GM19395 (cell line): ENCODE measurements at regions not wholly inside any gene's neighbourhood (a gene's known extent, or its start where the extent isn't known, plus 50 kb on each side); places are given as distances from the start of the nearest gene placed in this dataset.
A peak's percentile ranks its signal among the peaks of the same experiment; 100 is the strongest.

Source experiments
- ATAC-seq: cut with Tn5 transposase; IDR thresholded peaks from one replicate; pipeline ENCODE4 v1.9.1; 2021; ENCODE audit warnings: mild to moderate bottlenecking, moderate library complexity; ENCODE audit not compliant: unreplicated experiment

DNA sequence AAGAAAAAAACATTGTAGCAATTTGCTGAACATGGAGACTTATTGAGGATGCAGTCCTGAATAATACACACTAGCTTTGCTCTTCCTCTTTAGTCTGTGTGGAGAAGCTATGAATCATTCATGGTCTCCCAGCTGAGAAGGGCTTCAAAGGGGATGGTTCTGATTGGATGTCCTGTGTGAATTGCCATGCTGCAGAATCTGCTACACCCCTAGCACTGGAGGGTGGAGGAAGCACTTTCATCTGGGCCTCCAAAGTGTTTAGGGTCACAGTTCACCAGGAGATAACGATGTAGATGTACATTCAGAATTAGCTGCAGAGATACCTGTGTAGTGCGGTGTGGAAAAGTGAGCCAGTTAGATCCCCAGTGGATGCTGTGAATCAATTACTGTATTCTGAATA lies 321.1 kb upstream of the EDNRB start:
- ATAC-seq, result no peak

DNA sequence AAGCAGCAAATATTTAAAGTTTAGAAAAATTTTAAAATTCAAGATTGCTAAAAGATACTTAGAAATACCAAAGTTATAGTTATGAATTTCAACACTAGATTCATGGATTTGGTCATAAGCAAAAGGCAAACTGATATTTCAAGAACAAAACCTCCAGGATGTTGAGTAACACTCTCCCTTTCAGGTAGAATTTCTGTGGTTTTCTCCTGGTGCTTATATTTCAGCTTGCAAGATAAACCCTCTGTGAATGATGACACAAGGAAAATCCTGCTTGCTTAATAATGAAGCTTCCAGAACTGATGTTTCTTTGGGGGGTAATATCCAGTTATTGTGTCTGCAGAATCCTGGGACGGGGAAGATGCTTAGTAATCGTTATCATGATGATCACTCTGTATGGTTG lies 320.3 kb upstream of the EDNRB start:
- no peak for ATAC-seq

DNA sequence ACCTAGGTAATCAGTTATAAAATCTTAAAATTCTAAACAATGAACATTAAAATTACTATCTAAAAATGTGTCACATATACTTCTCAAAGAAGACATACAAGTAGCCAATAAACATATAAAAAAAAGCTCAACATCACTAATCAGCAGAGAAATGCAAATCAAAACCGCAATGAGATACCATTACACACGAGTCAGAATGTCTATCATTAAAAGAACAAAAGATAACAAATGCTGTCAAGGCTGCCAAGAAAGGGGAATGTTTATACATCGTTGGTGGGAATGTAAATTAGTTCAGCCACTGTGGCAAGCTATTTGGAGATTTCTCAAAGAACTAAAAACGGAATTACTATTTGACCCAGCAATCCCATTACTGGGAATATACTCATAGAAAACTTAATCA lies 310.3 kb upstream of the EDNRB start:
- no peak for ATAC-seq

DNA sequence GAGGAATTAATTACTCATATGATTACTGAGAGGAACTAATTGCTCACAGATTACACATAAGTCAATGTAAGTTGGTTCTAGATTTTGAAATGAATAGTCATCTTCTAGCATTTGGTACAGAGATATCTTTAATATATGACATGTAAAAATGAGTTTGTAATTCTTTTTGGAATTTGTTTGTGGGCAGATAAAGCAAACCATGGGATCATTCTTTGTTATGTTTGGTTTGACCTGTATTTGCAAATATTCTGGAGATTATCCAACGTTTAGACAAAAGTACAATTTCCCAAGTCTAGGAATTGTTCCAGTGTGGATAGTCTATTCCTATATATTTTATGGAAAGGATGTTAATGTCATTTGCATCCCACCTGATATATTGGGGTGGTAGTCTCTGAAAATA lies 309.6 kb upstream of the EDNRB start:
- no peak for ATAC-seq

DNA sequence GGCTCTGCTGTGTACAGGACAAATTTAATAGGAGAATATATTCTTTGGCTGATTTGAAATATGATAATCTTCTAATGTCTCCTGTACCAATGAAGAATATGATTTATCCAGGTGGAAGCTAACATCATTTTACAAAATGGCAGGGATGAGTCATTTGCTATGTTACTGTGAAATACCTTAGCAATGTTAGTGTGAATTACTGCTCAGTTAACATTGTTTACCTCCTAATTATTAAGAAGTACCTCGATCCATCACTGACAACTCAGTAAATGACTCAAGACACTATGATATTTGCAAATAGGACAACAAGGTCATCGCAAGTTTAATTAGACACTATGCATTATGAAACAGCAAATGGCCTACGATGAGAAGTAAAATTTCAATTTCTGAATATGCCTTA lies 309.1 kb upstream of the EDNRB start:
- ATAC-seq, result no peak

DNA sequence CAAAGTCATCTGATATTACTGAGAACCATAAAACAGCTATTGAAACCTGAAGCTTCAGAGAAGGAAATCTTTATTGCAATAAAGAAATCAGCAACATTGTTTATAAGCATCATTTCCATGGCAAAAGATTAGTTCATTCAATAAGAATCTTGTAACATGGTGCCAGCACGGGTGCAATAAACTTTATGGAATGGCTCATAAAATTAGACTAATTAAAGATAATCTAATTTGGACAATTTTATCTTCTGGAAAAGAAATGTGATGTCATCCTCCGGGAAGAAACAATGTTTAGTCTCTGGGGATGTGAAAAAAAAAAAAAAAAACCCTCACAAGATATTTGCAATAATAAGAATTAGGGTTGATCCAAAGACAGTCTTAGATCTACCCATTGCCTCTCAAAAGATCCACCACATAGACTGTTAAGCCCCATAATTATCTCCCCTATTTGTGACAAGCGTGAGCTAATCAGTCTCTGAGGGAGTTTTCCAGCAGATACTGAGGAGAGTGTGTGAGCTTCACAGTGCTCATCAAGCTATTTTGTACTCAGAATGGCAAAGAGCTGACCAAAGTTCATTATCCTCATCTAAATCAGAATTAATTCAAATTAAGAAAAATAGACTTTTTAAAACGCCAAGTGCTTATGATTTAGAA lies 297.0 kb upstream of the EDNRB start:
- ATAC-seq, result no peak

DNA sequence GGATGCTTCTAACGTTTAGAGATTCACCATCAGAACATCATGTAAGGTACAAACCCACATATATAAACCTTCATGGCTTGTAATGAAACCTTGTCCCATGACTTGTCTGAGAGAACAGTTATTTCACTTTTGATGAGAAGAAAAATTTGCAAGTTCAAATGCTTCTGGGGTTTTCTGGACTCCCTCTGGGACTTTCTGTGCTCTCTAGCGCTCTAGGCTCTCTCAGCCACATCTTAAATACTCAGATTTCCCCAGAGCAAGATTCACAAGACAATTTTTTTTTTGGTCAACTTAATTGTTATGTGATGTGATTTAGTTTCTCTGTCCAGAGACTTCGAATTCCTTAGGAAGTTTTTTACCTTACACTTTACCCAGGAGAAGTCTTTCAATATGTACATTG lies 282.8 kb upstream of the EDNRB start:
- ATAC-seq, result no peak

DNA sequence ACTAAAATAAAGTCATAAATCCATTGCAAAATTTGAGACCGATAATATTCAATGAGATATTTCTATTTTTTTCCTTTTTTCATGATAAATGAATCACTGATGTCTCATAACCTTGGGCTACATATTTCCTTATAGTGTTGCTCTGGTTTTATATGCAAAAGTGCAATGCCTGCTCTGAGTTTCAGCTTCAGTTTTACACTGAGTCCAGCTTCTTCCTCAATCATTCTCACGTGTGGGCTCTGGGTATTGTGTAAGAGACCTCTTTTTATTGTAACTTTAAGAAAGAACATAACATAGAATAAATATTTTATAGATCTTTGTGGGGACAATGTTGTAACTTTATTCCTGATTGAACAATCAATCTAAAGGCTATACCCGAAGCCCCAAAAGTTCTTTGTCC lies 280.2 kb upstream of the EDNRB start:
- ATAC-seq, result no peak

DNA sequence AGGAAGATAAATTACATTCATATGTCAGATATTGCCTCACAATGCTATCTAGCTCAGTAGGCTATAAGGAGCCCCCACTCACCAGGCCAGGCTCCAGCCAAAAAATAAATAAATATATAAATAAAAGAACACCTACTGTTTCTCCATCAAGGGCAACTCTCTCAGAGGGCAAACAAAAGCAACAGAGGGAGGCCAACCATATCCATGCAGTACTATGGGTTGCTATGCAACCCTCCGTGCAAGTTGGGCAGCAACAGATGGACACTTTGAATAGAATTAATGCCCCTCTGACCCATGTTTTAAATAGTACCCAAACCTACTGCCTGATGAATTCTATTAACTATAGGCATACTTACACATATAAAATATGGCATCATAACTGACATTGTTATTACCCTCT lies 279.8 kb upstream of the EDNRB start:
- ATAC-seq, result no peak

DNA sequence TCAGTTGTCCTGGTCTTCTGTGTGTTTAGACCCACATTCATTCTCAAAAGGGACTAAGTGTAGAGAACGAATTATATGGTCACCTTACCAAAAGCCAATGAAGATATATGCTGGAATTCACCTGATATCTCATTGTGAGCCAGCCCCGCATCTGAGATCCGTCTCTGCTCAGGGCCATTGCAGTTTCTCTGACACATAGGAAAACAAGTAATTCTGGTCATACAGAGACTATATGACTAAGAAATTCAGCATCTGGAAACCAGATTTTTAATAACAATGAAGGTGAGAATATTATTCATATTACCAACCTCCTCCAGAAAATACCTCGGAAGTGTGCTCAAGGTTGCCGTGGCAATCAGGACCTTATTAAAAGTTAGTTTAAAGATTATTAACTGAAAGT lies 278.6 kb upstream of the EDNRB start:
- ATAC-seq, result no peak

DNA sequence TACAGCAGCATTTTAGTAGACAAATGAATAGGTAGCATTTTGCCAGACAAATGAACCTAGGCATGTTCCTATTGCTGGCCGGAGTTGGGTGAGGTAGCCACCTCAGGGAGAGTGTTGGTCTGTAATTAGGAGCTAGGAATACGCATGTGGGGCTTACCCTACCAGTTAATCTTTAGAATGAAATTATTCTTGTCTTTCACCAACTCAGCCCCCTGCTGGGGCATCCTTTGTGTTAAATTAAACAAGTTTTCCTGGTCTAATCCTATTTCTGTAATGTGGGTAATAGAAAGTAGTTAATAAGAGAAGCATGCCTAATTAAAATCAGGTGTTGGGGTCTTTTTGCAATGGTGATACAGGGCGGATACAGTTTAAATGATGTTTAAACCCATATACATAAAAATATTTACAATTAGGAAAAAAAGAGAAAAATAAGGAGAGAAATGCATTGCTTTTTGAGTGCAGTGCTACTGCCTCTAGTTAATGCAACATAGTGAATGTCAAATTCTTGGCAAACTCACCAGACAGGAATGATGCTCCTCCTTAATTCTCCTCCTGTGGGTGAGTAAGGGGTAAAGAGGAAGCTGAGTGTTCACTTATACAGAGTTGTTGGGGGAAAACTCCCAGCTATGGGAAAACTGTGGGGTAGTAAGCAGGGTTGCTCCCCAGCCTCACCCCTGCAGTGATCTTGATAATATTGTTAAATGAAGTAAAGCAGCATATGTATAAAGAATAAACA lies 276.4 kb upstream of the EDNRB start:
- no peak for ATAC-seq

DNA sequence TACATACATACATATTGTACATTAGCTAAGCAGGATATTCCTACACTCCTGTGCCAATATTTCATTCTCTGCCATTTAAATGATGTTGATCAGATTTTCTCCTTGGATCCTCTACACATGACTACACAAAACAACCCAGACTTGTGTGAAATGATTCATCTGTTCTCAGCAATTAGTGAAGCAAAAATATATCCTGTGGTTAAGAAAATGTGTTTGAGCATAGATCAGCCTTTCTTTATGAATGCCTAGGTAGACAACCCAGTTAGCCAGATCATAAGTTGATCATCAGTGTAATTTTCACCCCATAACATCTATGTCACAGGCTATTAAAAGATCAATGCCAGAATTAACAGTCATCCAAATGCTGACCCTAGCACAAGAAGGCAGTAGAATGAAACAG lies 275.2 kb upstream of the EDNRB start:
- ATAC-seq, result no peak

DNA sequence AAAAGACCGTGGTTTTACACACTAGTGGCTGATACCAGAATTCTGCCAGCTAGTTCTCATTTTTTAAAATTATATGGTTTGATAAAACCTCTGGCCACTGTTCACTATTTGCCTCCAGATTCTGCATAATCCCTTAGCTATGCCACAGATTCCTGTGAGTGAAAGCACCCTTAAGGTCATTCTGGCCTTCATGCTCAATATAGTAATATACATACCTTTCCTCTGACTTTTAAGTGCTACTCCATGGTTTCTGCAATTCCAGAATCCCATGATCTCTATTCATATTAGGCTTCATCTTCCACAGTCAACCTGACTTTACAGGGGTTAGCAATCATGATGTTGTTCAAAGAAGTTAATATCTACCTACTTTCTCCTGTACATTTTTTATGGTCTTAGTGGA lies 274.1 kb upstream of the EDNRB start:
- ATAC-seq, result no peak

DNA sequence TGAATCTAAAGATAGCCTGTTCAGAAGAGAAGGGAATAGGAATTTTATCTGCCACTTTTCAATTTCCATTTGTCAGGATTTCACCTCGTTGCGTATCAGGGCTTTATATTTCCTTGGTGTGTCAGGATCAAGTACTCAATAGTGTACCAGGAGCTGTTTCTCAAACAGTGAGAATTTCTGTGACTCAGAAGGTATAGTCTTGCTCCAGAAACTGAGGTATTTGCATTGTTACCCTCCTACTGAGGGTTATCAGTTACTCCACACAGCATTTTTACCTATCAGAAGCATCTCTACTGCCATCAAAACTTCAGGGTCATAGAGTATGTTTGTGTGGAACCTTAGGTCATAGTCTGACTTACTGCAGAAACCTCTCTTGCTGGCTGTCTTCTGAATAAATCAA lies 271.7 kb upstream of the EDNRB start:
- no peak for ATAC-seq

DNA sequence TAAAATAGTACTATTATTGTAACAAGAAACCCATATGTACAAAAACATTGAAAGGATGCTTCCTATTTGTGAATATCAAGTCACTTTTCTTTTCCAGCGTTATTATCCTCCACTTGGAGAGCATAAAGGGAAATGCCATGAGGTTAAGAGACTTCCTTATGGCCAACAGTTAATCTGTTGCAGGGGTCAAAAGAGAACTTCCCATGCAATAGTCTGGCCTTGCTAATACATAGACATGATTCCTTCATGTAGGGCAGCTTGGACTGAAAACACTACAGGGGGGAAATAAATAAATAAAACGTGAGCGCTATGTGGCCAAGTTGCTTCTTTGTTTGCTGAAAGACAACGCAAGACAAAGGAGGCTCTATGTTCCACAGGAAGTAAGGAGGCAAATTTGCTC lies 269.1 kb upstream of the EDNRB start:
- no peak for ATAC-seq

DNA sequence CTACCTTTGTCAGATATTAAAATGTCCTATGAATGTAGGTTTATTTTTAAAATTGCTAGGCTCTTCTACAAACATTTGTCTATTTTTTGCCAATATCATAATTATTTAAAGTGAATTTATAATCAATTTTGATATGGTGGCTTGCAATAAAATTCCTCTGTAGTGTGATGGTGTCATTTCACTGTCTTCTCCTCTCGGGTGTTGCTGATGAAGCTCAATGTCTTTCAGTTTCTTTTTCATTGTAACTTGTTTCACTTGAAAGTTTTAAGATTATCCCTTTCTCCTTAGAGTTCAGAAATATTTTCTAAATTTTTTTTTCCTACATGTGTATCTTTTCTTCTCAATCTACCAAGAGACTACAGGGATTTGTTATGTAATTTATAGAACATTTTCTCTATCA lies 267.1 kb upstream of the EDNRB start:
- ATAC-seq, result peak; percentile 59

DNA sequence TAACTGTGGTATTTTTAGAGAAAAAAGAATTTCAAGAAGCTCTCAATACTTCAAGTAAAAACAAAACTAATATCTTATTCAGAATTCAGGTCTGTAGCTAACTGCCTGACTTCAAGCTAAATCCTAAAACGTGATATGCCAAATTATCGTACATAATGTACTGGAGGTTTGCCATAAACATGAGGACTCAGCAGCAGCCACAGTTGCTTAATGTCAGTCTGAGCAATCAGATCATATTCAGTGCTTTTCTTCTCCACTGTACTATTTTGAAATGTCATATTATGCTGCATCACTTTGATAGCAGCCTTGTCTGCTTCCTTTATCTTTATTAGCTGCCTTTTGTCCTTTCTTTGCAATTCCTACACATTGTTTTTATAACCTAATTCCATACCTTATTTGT lies 265.1 kb upstream of the EDNRB start:
- no peak for ATAC-seq

DNA sequence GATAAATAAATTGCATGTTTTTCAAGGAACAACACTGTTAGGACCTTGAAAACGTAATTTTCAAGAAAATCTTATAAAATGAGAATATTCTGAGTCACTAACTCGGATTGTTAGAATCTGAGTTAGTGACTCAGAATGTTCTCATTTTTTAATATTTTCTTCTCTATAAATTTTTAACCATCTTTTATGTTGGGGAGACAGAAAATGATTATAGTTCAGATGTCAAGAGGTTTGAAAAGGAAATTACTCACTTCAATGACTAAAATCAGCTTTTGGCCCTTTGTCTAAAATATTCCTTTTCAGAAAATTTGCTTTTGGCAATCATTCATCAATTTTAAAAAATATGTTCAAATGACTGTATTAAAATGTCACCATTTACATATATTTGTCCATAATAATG lies 264.2 kb upstream of the EDNRB start:
- no peak for ATAC-seq

DNA sequence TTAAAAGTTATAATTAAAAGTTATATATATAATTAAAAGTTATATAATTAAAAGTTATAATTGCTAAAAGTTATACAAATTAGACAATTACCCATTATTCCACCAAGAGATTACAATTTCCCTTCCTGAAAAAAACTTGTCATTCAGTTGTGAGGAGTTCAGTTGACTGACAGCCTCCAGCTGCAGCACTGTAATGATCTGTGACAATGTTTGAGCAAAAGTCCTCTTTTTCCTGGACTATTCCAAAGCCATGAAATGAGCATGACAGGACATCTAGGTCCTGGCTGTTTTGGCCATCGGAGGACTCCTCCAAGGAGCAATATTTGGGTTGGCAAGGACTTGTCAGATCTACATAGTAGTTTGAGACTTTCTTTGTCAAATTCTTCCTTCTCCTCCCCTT lies 258.7 kb upstream of the EDNRB start:
- ATAC-seq, result no peak

DNA sequence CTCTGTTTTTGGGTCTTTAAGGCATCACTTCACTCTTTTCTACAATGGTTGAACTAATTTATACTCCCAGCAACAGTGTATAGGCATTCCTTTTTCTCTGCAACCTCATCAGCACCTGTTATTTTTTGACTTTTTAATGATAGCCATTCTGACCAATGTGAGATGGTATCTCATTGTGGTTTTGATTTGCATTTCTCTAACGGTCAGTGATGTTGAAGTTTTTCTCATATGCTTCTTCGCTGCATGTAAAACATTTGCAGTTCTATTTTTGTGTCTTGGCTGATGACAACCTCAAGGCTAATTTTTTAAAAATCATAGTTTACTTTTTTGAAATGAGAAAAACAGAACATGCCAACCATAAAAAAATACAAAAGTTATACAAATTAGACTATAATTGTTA lies 258.2 kb upstream of the EDNRB start:
- no peak for ATAC-seq

DNA sequence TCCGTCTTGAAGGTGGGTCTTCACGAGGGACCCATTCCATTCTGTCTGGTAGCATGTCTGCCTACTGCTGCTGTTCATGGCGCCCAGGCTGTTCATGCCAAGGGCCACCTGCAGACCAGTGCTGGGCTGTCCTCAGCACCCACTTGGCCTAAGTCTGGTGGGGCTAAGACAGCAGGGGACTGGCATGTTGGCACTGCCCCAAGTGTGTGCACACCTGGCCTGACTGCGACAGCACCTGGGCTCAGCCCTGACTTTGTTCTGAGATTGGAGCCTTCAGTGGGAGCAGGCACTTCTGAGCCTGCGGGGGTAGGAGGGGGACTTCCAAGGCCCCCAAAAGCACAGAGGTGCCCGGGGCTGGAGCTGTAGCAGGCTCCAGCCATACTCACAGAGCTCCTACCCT lies 250.8 kb upstream of the EDNRB start:
- no peak for ATAC-seq

DNA sequence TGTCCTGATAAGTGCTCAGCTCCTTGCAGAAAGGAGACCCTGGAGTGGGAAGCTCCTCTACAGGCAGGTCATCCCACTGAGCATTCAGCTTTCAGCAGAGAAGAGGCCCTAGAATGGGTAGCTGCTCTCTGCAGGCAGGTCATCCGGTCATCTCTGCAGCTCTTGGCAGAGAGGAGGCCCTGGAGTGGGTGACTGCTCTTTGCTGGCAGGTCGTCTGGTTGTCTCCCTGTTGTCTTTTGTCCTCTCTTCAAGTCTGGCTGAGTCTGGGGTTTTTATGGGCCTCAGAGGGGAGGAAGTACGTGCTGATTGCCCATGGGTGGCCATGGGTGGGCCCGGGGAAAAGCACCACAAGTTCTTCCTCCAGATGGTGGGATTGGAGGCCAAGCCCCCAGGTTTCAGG lies 250.3 kb upstream of the EDNRB start:
- no peak for ATAC-seq

DNA sequence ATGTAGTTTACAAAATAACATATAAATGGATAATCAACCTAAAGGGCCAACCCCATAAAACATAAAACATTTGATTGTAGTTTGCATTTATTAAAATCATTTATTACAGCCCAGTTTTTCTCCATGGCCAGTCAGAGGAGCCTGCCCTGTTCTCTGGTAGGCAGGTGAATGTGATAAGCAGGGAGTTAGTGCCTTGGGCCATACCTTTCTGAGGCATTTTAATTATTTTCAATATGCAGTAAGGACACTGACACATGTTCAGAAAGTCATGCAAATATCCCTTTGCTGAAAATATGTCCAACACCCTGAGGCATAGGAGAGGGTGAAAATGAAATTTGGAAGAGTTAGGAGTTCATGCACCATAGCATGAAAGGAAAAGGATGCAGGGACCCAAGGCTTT lies 242.6 kb upstream of the EDNRB start:
- peak; percentile 15 for ATAC-seq
